Caki2 (cell line): ENCODE measurements at regions not wholly inside any gene's neighbourhood (a gene's known extent, or its start where the extent isn't known, plus 50 kb on each side); places are given as distances from the start of the nearest gene placed in this dataset.
A peak's percentile ranks its signal among the peaks of the same experiment; 100 is the strongest.

Experiments
- DNase-seq: peaks from one replicate; pipeline ENCODE4 v3.0.0-alpha.2; 2015; ENCODE audit warnings: low read depth
- in situ Hi-C: cut with HindIII; loops from 2 replicates; pipeline ENCODE4 v1.10.0; 2016; ENCODE audit warnings: low sequenced_read_pairs, low pct_unique_long_range_greater_than_20kb, mixed read lengths

GRCh38 chr17:77815127-77815905 is 143.2 kb upstream of the TNRC6C start:
- DNase-seq, result no peak
- in situ Hi-C loops, result no loop called here

DNA sequence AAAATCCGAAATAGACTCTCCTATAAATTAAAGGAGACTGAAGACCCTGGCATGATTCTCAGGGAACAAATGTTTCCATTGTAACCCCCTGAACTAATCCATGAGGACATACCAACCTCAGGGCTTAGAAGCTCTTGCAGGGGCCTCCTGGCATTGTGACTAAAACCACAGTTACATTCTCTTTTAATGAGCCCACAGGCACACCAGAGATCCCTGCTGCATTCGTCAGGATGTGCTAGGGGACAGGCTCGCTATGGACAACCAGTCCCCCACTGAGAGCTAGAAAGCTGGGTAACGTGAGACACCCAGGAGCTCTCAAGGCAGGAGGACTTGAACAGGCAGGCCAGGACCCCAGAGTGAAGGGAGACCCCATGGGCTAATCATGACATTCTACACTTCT is 140.6 kb upstream of the TNRC6C start:
- in situ Hi-C loops, result no loop called here
- DNase-seq, result no peak

- in situ Hi-C loops, result no loop called here
- no peak for DNase-seq
These were observed 139.0 kb upstream of the TNRC6C start for GRCh38 chr17:77819497-77819896.

GRCh38 chr17:77821114-77821513 is 137.4 kb upstream of the TNRC6C start:
- in situ Hi-C loops, result no loop called here
- DNase-seq, result no peak

GRCh38 chr17:77822302-77823030 is 136.0 kb upstream of the TNRC6C start:
- DNase-seq, result no peak
- in situ Hi-C loops, result no loop called here

DNA sequence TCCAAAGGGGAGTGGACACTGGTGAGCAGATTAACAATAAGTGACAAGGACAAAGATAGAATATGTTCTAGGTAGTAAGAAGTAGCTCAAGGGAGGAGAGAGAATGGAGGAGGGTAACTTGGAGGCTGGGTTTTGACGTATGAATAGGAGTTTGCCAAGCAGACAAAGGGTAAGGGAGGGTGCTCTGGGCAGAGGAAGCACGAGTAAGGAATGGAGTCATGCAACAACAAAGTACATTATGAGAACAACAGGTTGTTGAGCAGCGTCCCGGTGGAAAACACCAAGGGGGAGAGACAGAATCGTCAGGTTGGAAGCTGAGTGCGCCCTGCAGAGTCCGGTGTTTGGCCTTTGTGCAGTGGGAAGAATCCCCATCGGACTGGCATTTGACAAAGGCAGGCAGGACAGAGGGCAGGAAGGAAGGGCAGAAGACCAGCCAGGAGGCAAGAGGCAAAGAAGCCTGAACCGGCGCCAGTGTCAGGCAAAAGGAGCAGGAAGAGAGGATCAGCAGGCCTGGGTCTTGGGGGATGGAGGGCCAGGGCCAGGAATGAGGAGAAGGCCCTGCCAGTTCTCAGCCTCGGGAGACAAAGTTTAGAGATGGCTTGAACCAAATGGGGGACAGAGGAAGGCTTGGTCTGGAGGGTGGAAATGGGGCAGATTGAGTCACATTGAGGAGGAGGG is 134.3 kb upstream of the TNRC6C start:
- no peak for DNase-seq
- in situ Hi-C loops, result no loop called here

GRCh38 chr17:77824780-77825280 is 133.7 kb upstream of the TNRC6C start:
- in situ Hi-C loops, result no loop called here
- DNase-seq, result no peak

DNA sequence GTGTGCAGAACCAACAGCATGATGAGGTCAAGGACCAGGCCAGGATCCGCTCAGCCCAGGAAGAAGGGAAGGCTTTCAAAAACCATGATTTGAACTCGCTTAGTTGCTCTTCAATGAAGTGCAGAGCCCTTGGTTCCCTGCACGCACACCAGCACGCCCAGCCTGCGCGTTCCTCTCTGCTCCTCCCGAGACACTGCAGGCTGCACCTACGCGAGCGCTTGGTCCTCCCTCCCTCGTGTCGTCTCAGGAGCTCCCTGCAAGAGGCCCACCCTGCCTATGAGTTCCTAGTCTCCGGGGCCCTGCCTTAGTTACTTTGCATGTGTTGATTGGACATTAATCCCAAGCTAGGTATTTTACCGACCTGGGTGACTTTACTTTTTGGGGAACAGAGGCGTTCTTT is 132.9 kb upstream of the TNRC6C start:
- in situ Hi-C loops, result no loop called here

GRCh38 chr17:77826132-77826873 is 132.2 kb upstream of the TNRC6C start:
- DNase-seq, result no peak
- in situ Hi-C loops, result no loop called here

More for the DNA sequence above, 132.9 kb upstream of the TNRC6C start:
- no peak for DNase-seq

- DNase-seq, result no peak
- in situ Hi-C loops, result no loop called here
These were observed 131.5 kb upstream of the TNRC6C start for GRCh38 chr17:77827039-77827438.

DNA sequence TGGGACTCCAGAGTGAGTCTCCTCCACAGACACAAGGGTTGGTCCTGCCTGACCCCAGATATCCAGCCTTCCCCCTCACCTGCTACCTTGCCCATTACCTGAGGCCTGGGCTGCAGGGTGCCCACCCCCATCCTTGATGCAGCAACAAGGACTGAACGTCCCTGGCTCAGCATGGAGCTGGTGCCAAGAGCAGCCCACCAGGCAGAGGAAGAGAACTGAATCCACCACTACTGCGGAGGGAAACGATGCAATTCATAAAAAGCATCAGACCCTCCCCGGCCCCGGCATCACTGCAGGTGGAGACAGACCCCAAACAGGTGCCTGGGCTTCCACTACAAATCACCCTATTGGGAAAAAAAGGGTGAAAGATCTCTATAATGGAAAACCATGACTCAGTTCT is 131.0 kb upstream of the TNRC6C start:
- DNase-seq, result no peak
- in situ Hi-C loops, result no loop called here

DNA sequence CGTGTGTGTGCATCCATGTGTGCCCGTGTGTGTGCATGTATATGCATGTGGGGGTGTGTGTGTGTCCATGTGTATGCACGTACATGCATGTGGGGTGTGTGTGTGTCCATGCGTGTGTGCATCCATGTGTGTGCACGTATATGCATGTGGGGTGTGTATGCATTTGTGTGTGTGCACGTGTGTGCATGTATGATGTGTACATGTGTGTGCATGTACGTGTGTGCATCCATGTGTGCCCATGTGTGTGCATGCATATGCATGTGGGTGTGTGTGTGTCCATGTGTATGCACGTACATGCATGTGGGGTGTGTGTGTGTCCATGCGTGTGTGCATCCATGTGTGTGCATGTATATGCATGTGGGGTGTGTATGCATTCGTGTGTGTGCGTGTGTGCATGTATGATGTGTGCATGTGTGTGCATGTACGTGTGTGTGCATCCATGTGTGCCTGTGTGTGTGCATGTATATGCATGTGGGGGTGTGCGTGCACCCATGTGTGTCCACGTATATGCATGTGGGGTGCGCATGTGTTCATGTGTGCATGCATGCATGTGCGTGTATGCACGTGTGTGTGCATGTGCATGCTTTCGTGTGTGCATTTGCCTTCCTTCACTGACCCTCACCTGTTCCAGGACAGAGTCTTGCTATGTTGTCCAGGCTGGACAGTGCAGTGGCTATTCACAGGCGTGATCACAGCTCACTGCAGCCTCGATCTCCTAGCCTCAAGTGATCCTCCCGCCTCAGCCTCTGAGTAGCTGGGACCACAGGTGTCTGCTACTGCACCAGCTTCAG is 129.6 kb upstream of the TNRC6C start:
- in situ Hi-C loops, result no loop called here
- DNase-seq, result no peak

DNA sequence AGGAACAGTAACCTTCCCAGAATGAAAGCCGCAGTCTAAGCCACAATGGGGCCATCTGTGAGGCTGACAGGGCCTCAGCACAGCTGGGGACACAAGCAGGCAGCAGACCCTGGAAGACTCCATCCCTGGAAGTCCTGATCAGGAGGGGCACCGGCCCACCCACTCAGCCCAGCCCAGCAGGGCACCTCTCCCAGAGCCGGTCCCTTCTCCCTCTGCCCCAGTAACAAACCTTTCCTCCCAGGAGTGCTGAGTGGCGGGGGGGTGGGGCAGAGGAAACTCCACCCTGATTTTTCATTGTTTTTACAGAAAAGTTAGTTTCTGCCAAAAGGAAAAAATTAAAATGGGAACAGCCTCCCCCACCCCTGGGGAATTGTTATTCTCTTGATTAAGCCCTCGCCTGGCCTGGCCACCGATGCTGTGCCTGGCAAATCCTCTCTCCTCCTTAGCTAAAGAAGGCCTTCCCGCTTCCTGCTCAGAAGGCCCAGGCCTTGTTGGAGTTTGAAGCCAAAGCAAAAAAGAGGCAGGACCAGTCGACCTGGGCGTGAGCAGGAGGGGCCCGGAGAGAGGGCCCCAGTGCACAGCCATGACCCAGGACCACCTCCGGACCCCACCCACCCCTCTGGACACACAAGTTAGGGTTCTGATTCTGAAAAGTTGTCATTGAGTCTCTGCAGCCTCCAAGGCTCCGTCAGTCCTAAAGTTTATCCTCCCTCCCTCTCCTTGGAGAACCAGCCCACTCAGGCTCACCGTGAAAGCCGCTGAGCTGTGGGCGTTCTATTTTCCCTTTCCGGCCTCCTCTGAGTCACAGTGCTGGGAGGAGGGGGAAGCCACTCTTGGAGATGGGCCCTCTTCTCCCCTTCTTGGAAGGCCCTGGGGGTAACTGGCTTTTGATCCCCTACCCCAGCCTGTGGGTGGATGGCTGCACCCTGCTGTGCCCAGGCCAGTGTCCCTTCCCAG is 128.4 kb upstream of the TNRC6C start:
- DNase-seq, result peak; percentile 60
- in situ Hi-C loops, result no loop called here

DNA sequence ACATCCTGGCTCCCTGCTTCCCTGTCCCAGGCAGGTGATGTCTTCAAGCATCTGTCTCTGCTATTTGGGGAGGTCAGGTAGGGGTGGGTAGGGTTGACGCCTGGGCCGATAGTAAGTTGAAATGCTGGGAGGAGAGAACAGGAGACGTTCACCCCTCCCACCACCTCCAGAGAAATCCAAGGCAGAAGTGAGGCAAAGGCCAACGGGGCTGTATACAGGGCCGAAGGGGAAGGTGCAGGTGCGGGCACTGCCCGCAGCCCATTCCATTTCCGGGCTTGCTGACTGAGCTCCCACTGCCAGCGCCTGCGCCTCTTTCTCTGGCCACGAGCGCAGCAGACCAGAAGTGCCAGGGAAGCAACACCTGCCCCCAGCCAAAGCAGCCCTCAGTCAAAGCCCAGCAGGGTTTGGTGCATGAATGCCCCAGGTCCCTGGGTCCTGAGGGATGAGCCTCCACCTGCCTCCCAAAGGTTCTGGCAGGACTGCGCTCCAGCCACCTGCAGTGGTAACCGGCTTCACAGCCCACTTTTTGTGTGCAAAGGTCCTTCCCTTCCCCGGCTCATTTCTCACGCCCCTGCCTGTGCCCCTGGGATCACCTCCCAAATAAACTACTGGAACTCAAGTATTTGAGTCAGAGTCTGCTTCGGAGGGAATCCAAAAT is 127.6 kb upstream of the TNRC6C start:
- DNase-seq, result no peak
- in situ Hi-C loops, result no loop called here

GRCh38 chr17:77831474-77832179 is 126.9 kb upstream of the TNRC6C start:
- in situ Hi-C loops, result no loop called here
- peak; percentile 62 for DNase-seq

DNA sequence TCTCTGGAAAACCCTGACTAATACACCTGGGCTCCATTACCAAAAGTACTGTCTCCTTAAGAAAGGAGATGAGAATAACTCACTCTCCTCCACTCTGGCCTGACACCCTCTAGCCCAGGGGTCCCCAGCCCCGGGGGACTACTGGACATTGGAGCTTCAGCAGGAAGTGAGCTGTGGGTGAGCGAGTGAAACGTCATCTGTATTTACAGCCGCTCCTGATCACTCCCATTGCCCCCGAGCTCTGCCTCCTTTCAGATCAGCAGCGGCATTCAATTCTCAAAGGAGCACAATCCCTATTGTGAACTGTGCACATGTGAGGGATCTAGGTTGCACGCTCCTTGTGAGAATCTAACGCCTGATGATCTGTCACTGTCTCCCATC is 126.3 kb upstream of the TNRC6C start:
- DNase-seq, result no peak
- in situ Hi-C loops, result no loop called here
